Activated B cell treated with CpG ODN at 0.5 μM for 24 hours (primary cell): ENCODE measurements at regions not wholly inside any gene's neighbourhood (a gene's known extent, or its start where the extent isn't known, plus 50 kb on each side); places are given as distances from the start of the nearest gene placed in this dataset.

Source experiments
- ATAC-seq: fragments of 200-7000 bp; cut with Tn5 transposase; one replicate; pipeline ENCODE4 v1.10.0; 2021; ENCODE audit warnings: low read depth, mild to moderate bottlenecking, moderate library complexity
- CTCF ChIA-PET: fragments of 350-600 bp; sonication (Branson Sonifier 250); formaldehyde crosslinking; loops from one replicate; lab custom pipeline; 2021; ENCODE audit warnings: antibody characterized with exemption; lab: Charles Lee
- POLR2A ChIA-PET: fragments of 350-600 bp; sonication (Branson Sonifier 250); formaldehyde crosslinking; loops from one replicate; lab custom pipeline; 2021; ENCODE audit warnings: antibody characterized with exemption; lab: Charles Lee
- DNase-seq: peaks from one replicate; pipeline ENCODE4 v3.0.0; 2022
- H3K27ac Mint-ChIP-seq: one replicate; pipeline ENCODE4 v1.8.0; 2020; ENCODE audit warnings: mixed read lengths
- H3K27me3 Mint-ChIP-seq: one replicate; pipeline ENCODE4 v1.8.0; 2021; ENCODE audit warnings: mixed read lengths
- H3K36me3 Mint-ChIP-seq: one replicate; pipeline ENCODE4 v1.8.0; 2021; ENCODE audit warnings: low read depth, mixed read lengths
- H3K4me1 Mint-ChIP-seq: one replicate; pipeline ENCODE4 v1.8.0; 2021; ENCODE audit warnings: mixed read lengths
- H3K4me3 Mint-ChIP-seq: one replicate; pipeline ENCODE4 v1.8.0; 2020; ENCODE audit warnings: mild to moderate bottlenecking, mixed read lengths
- H3K9me3 Mint-ChIP-seq: one replicate; pipeline ENCODE4 v1.8.0; 2020; ENCODE audit warnings: mixed read lengths
- intact Hi-C: fragments of 100-400 bp; cut with micrococcal nuclease; formaldehyde crosslinking; loops from one replicate; pipeline ENCODE4 v1.15.1; 2024
- TF ChIP-seq, protein P1 (sequence below): fragments of 200-600 bp; IDR thresholded peaks from one replicate; pipeline ENCODE4 v1.8.0; 2022; ENCODE audit warnings: antibody characterized with exemption, mild to moderate bottlenecking

DNA sequence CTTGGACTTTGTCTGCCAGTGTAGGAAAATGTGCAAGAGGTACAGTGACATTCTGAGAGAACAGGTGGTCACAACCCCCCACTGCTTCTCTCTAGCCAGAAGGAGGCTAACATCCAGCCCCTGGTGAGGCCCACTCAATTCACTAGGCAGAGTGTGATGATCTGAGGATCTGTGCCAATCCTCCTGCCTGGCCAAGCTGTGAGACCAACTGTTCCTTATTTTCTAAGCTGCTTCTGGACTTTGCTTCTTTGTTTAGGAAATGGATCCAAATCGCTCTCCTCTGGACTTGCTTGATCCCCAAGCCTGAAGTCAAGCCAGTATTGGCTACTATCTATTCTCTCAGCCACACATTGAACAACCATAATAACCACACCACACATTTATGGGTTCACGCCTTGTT is 202.8 kb downstream of the PIK3C3 start:
- Mint-ChIP-seq H3K4me3 (no peak overlapping the region), H3K36me3 (no peaks in the 10 kb centered on the region), H3K4me1 (no peaks in the 10 kb centered on the region), H3K27ac (no peak overlapping the region), H3K27me3 (no peaks in the 10 kb centered on the region), H3K9me3 (no peaks in the 10 kb centered on the region)
- intact Hi-C loops = no loop called here
- DNase-seq (no peak), ATAC-seq (no peak)
- POLR2A ChIA-PET = no interaction called here
- CTCF ChIA-PET = no interaction called here
- TF ChIP-seq, protein P1, sequence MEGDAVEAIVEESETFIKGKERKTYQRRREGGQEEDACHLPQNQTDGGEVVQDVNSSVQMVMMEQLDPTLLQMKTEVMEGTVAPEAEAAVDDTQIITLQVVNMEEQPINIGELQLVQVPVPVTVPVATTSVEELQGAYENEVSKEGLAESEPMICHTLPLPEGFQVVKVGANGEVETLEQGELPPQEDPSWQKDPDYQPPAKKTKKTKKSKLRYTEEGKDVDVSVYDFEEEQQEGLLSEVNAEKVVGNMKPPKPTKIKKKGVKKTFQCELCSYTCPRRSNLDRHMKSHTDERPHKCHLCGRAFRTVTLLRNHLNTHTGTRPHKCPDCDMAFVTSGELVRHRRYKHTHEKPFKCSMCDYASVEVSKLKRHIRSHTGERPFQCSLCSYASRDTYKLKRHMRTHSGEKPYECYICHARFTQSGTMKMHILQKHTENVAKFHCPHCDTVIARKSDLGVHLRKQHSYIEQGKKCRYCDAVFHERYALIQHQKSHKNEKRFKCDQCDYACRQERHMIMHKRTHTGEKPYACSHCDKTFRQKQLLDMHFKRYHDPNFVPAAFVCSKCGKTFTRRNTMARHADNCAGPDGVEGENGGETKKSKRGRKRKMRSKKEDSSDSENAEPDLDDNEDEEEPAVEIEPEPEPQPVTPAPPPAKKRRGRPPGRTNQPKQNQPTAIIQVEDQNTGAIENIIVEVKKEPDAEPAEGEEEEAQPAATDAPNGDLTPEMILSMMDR = no peak

DNA sequence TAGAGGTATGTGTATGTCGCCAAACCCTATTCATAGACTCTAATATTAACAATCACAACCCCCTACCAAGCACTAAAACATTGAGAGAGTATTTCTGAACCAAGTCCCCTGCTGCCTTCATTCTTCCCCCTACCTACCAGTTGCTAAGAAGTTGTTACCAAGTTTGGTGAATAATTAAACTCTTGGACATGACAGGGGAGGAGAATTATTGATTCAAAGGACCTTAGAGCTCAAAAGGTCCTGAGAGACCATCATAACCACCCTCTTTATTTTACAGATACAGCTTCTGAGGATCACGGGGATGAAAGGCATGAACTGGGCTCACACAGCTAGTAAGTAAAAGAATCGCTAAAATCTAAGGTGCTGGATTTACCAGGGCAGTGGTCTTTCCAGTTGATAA is 204.1 kb downstream of the PIK3C3 start:
- POLR2A ChIA-PET = no interaction called here

DNA sequence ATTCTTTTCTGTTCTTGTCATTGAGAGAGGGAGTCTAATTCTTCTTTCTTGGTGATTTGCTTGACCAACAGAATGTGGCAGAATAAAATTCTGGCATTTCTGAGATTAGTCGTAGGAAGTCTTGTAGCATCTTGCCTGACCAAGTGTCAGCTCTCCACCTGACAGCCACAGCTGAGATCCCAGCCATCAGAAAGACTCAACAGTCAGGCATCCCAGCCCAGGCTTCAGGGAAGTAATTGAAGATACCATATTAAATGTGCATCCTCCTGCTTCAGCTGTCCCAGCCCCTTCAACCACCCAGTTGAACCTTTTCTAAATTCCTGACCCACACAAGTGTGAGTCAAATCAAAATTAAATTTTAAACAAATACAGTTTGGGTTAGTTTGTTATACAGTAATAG is 208.3 kb downstream of the PIK3C3 start:
- DNase-seq (no peak), ATAC-seq (no peak)
- Mint-ChIP-seq H3K27ac (no peak overlapping the region), H3K4me3 (no peak overlapping the region), H3K9me3 (no peaks in the 10 kb centered on the region), H3K4me1 (no peaks in the 10 kb centered on the region), H3K36me3 (no peaks in the 10 kb centered on the region), H3K27me3 (no peaks in the 10 kb centered on the region)
- TF ChIP-seq, protein P1 = no peak
- CTCF ChIA-PET = no interaction called here
- POLR2A ChIA-PET = no interaction called here
- intact Hi-C loops = no loop called here

More for the DNA sequence above, 204.1 kb downstream of the PIK3C3 start:
- Mint-ChIP-seq H3K4me3 (no peak overlapping the region), H3K9me3 (no peaks in the 10 kb centered on the region), H3K27ac (no peak overlapping the region), H3K27me3 (no peaks in the 10 kb centered on the region), H3K4me1 (no peaks in the 10 kb centered on the region), H3K36me3 (no peaks in the 10 kb centered on the region)
- intact Hi-C loops = no loop called here
- TF ChIP-seq, protein P1 = no peak
- DNase-seq (no peak), ATAC-seq (no peak)
- CTCF ChIA-PET = no interaction called here

DNA sequence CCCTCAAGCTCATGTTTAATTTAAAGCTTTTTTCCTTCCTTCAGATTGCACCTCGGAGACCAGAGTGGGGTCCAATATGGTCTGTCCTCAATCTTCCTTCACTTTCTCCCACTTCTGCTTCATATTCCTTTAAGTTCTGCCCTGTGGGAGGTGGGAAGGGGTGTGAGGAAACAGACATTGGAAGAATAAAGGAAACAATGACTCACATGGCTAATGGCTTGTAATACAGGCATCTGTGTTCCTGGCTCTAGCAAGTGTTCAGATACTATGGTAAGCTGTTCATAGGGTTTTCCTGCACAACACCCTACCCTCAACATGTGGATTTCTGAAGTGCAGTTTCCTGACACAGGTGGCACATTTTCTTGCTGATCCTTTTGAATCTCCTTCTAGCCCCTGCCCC is 209.5 kb downstream of the PIK3C3 start:
- Mint-ChIP-seq H3K4me1 (no peaks in the 10 kb centered on the region), H3K27me3 (no peaks in the 10 kb centered on the region), H3K36me3 (no peaks in the 10 kb centered on the region), H3K27ac (no peak overlapping the region), H3K9me3 (no peaks in the 10 kb centered on the region), H3K4me3 (no peak overlapping the region)
- POLR2A ChIA-PET = interaction anchor here (0.5 kb wide), 1 partner anchor 12 kb away, joined by 4 read pairs; no protein-coding TSS in a partner anchor
- intact Hi-C loops = no loop called here
- no peak for DNase-seq
- ATAC-seq = no peak
- TF ChIP-seq, protein P1 = no peak
- CTCF ChIA-PET = no interaction called here

DNA sequence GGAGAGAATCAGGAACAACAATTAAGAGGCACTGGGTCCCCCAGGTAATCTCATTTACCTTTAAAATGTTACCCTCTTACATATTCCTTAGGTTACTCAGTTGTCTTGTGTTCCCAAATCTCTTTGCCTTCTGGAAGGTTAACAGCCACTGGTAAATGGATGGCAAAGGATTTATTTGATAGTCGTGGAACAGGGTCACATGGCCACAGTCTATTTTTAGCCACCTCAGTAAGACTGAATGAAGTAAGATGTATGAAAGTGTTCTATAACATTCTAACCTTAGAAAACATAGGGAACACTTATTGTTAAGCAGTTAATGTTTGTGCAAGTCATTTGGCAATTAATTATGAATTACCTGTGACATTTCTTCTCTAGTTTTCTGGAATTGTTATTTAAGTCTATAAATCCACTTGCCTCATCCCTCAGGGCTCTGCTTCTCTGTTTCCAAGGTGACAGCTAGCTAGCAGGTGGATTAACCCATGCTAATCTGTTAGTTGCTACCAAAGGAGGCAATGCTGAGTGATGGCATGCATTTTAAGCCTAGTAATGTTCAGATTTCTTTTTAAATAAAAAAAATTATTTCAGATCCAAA is 211.0 kb downstream of the PIK3C3 start:
- Mint-ChIP-seq H3K27ac (no peak overlapping the region), H3K4me1 (no peaks in the 10 kb centered on the region), H3K9me3 (no peaks in the 10 kb centered on the region), H3K4me3 (no peak overlapping the region), H3K36me3 (no peaks in the 10 kb centered on the region), H3K27me3 (no peaks in the 10 kb centered on the region)
- ATAC-seq (no peak), DNase-seq (no peak)
- intact Hi-C loops = no loop called here
- TF ChIP-seq, protein P1 = no peak
- CTCF ChIA-PET = no interaction called here
- POLR2A ChIA-PET = no interaction called here
